Tibial artery (tissue), 4 donors: ENCODE measurements at regions not wholly inside any gene's neighbourhood (a gene's known extent, or its start where the extent isn't known, plus 50 kb on each side); places are given as distances from the start of the nearest gene placed in this dataset.

Source experiments
- DNase-seq, 2 donors: peaks; one replicate each; pipeline ENCODE4 v3.0.0-alpha.2; 2019
- H3K27ac ChIP-seq, 2 donors: fragments of 200-600 bp; sonication (generic) in 1 of 2; 1 replicate in 1 of 2; 2 replicates in 1 of 2; pipeline ENCODE4 v1.5.1; 2018 to 2019; ENCODE audit warnings: mild to moderate bottlenecking in 1 of 2
- H3K27me3 ChIP-seq, 2 donors: fragments of 200-600 bp; sonication (generic) in 1 of 2; one replicate each; pipeline versions ENCODE4 v1.5.1 to v1.6.0; 2016 to 2019
- H3K36me3 ChIP-seq, 3 donors: fragments of 200-600 bp; sonication (generic) in 2 of 3; one replicate each; pipeline ENCODE4 v1.5.1; 2016 to 2019; ENCODE audit warnings: mild to moderate bottlenecking in 2 of 3
- H3K4me1 ChIP-seq, 4 donors: fragments of 200-600 bp; sonication (generic) in 2 of 4; 1 replicate in 3 of 4; 2 replicates in 1 of 4; pipeline ENCODE4 v1.5.1; 2016 to 2019
- H3K4me3 ChIP-seq, 2 donors: fragments of 200-600 bp; sonication (generic) in 1 of 2; 1 replicate in 1 of 2; 2 replicates in 1 of 2; pipeline ENCODE4 v1.5.1; 2018 to 2019; ENCODE audit warnings: mild to moderate bottlenecking in 2 of 2
- H3K9me3 ChIP-seq, 3 donors: fragments of 200-600 bp; sonication (generic) in 1 of 3; one replicate each; pipeline ENCODE4 v1.5.1; 2016 to 2019
- intact Hi-C: fragments of 100-400 bp; cut with DNase I; formaldehyde crosslinking; loops from one replicate; pipeline ENCODE4 v1.15.0; 2023; ENCODE audit warnings: low total_unique reads
- TF ChIP-seq, protein P1 (sequence below), 2 experiments: fragments of 200-600 bp in 1 of 2; fragments of 450-650 bp in 1 of 2; IDR thresholded peaks; one replicate each; pipeline ENCODE4 v1.5.1; 2017 to 2019; ENCODE audit warnings: antibody characterized with exemption in 2 of 2, mild to moderate bottlenecking in 1 of 2, moderate library complexity in 1 of 2

DNA sequence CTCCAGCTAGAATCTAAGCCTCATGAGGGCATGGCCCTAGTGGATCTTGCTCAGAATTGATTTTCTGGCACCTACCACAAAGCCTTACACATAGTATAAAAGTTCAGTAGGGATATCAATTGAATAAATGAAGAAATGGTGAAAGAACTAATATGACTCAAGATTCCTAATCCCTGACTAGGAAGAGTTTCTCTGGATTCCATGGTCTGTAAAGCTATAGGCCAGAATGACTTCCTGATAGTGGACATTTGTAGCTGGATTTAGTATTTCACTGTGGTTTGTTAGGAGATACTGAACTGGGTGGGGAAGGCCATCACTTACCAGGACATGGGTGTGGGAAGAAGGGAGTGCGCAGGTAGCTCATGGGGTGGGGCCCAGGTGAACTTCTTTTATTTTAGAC lies 168.9 kb downstream of the RAP2B start:
- Histone ChIP-seq H3K4me3 (no peak overlapping the region), H3K27me3 (no peaks in the 10 kb centered on the region), H3K9me3 (no peaks in the 10 kb centered on the region), H3K27ac (no peak overlapping the region), H3K4me1 (no peaks in the 10 kb centered on the region), H3K36me3 (no peaks in the 10 kb centered on the region)
- intact Hi-C loops = no loop called here
- TF ChIP-seq, protein P1, sequence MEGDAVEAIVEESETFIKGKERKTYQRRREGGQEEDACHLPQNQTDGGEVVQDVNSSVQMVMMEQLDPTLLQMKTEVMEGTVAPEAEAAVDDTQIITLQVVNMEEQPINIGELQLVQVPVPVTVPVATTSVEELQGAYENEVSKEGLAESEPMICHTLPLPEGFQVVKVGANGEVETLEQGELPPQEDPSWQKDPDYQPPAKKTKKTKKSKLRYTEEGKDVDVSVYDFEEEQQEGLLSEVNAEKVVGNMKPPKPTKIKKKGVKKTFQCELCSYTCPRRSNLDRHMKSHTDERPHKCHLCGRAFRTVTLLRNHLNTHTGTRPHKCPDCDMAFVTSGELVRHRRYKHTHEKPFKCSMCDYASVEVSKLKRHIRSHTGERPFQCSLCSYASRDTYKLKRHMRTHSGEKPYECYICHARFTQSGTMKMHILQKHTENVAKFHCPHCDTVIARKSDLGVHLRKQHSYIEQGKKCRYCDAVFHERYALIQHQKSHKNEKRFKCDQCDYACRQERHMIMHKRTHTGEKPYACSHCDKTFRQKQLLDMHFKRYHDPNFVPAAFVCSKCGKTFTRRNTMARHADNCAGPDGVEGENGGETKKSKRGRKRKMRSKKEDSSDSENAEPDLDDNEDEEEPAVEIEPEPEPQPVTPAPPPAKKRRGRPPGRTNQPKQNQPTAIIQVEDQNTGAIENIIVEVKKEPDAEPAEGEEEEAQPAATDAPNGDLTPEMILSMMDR (IDR thresholded peaks at IDR 0.05) = no peak
- no peak for DNase-seq

DNA sequence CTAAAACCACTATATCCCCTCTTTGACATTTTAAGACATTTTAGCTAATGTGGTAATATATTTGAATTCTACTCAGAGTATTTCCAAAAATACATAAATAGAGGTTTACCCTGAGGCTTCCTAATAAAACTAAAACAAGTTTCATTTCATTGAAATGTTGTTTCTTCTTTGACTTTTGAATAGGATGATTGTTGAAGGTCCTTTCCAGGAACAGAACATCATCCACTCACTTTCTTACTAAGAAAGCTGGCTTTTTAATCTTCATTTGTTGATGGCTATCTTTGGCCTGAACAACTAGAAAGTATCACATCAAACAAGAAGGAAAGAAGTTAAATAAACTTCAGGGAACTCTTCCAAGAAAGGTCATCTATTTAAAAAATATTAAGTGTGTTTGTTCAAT lies 169.7 kb downstream of the RAP2B start:
- Histone ChIP-seq H3K4me3 (no peak overlapping the region), H3K4me1 (no peaks in the 10 kb centered on the region), H3K27me3 (no peaks in the 10 kb centered on the region), H3K36me3 (no peaks in the 10 kb centered on the region), H3K9me3 (no peaks in the 10 kb centered on the region), H3K27ac (no peak overlapping the region)
- TF ChIP-seq, protein P1 (IDR thresholded peaks at IDR 0.05) = no peak
- intact Hi-C loops = no loop called here
- no peak for DNase-seq

DNA sequence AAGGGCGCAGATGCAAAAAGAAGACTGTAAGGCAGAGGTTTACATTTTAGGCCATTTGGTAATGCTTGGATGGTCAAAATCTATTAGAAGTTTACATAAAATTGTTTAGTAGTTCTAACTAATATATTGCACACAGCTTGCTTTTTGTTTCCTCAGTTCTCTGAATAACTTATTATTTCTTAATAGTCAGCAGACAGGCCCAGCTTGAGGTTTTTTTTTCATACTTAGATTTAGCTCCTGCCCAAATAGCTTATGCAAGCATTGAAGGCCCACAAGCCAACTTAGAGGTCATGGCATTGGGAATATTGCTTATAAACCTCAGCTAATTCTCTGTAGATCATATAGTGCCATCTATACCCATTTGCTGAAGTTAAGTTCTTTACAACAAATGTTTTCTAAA lies 172.5 kb downstream of the RAP2B start:
- H3K9me3 ChIP-seq = no peaks in the 10 kb centered on the region
- TF ChIP-seq, protein P1 (IDR thresholded peaks at IDR 0.05) = no peak
- H3K36me3 ChIP-seq = no peaks in the 10 kb centered on the region
- H3K4me3 ChIP-seq = no peak overlapping the region
- peaks cover 0 to 8% (median 0%) of the 10 kb centered on the region in 4 donors for H3K4me1 ChIP-seq
- no peak overlapping the region for H3K27ac ChIP-seq
- intact Hi-C loops = no loop called here
- H3K27me3 ChIP-seq = no peaks in the 10 kb centered on the region
- no peak for DNase-seq

DNA sequence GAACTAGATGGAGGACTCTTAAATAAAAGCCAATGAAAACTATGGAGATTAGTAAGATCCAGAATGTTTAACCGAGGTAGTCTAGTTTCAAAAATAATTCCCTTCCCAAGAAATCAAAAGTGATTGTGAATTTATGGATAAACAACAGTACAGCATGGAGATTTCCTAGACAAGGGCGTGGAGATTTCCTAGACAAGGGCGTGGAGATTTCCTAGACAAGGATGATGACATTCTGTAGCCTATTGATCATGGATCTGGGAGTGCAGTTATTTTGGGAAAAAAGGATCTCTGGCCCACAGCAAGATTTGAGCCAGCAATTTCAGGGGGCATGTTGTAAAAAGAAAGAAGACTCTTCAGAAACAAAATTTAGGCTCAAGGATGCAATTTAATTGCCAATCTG lies 175.3 kb downstream of the RAP2B start:
- no peaks in the 10 kb centered on the region for H3K9me3 ChIP-seq
- peaks cover 0 to 8% (median 0%) of the 10 kb centered on the region in 4 donors for H3K4me1 ChIP-seq
- no peak overlapping the region for H3K4me3 ChIP-seq
- DNase-seq = no peak
- no peak overlapping the region for H3K27ac ChIP-seq
- no peaks in the 10 kb centered on the region for H3K36me3 ChIP-seq
- TF ChIP-seq, protein P1 (IDR thresholded peaks at IDR 0.05) = no peak
- intact Hi-C loops = no loop called here
- no peaks in the 10 kb centered on the region for H3K27me3 ChIP-seq

DNA sequence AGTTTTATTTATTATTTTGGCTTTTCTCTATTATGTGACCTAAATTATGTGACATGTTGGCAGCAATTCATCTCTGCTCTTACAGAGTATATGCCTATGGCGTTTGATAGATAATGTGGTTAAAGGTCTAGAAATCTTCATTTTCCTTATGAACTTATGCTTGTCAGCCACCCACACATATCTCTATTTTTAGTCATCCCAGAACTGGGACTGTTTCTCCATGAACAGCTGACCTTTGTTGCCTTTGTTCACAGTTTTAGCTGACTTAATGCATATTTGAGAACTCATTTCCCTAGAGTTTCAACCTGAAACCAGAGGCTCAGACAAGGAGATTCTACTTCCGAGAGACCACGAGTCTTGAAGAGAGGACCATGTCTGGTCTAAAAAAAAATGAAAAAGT lies 176.5 kb downstream of the RAP2B start:
- Histone ChIP-seq H3K36me3 (no peaks in the 10 kb centered on the region), H3K4me3 (no peak overlapping the region), H3K4me1 (peaks cover 0 to 8% (median 0%) of the 10 kb centered on the region in 4 donors), H3K27me3 (no peaks in the 10 kb centered on the region), H3K9me3 (no peaks in the 10 kb centered on the region), H3K27ac (no peak overlapping the region)
- intact Hi-C loops = no loop called here
- no peak for DNase-seq
- TF ChIP-seq, protein P1 (IDR thresholded peaks at IDR 0.05) = no peak

DNA sequence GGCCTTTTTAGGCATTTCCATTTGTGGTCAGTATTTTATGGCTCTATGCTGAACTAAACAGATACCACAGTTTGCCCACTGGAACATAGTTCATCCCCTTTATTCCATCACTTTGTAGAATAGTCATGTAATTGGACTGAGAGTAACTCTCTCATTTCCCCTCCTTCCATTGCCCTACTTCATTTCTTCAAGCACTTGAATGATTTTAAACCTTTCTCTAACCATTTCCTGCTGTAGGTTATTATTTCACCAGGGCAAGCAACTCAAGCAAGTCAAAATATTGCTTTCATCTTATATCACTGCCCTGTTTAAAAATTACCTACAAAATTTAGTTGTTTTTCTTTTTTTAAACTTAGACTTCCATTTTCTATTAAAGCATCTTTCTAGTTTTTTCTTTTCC lies 177.0 kb downstream of the RAP2B start:
- TF ChIP-seq, protein P1 (IDR thresholded peaks at IDR 0.05) = no peak
- intact Hi-C loops = no loop called here
- Histone ChIP-seq H3K27ac (no peak overlapping the region), H3K4me1 (peaks cover 0 to 8% (median 0%) of the 10 kb centered on the region in 4 donors), H3K9me3 (no peaks in the 10 kb centered on the region), H3K27me3 (no peaks in the 10 kb centered on the region), H3K36me3 (no peaks in the 10 kb centered on the region), H3K4me3 (no peak overlapping the region)
- no peak for DNase-seq
